ENCODE measurements at regions not wholly inside any gene's neighbourhood (a gene's known extent, or its start where the extent isn't known, plus 50 kb on each side); places are given as distances from the start of the nearest gene placed in this dataset.

- no peak for TF ChIP-seq CTCF (IDR thresholded peaks at IDR 0.05; ENCODE audit: insufficient read depth, low read length, poor library complexity, severe bottlenecking)
- TF ChIP-seq EZH2phosphoT487 (conservative IDR thresholded peaks at IDR 0.05; ENCODE audit: low read length): no peak
These were observed 81.5 kb downstream of the RRAGC start for GRCh38 chr1:38778051-38778450.
